Lower lobe of right lung (tissue), 2 donors: ENCODE measurements at regions not wholly inside any gene's neighbourhood (a gene's known extent, or its start where the extent isn't known, plus 50 kb on each side); places are given as distances from the start of the nearest gene placed in this dataset.

Experiments
- ATAC-seq, 2 donors: fragments of 200-7000 bp; cut with Tn5 transposase; one replicate each; pipeline ENCODE4 v1.9.1; 2020 to 2022; ENCODE audit warnings: mild to moderate bottlenecking in 2 of 2, moderate library complexity in 2 of 2
- DNase-seq: peaks from one replicate; pipeline ENCODE4 v3.0.0-alpha.2; 2020
- H3K27ac ChIP-seq: fragments of 200-600 bp; one replicate; pipeline ENCODE4 v1.8.0; 2022
- H3K27me3 ChIP-seq: fragments of 200-600 bp; one replicate; pipeline ENCODE4 v1.8.0; 2022; ENCODE audit warnings: low read depth
- H3K36me3 ChIP-seq: fragments of 200-600 bp; one replicate; pipeline ENCODE4 v1.8.0; 2022; ENCODE audit warnings: mild to moderate bottlenecking
- H3K4me1 ChIP-seq: fragments of 200-600 bp; one replicate; pipeline ENCODE4 v1.8.0; 2022
- H3K4me3 ChIP-seq: fragments of 200-600 bp; one replicate; pipeline ENCODE4 v1.8.0; 2022; ENCODE audit warnings: mild to moderate bottlenecking
- H3K9me3 ChIP-seq: fragments of 200-600 bp; one replicate; pipeline ENCODE4 v1.8.0; 2022
- CTCF ChIP-seq: fragments of 200-600 bp; IDR thresholded peaks from one replicate; pipeline ENCODE4 v1.8.0; 2022; ENCODE audit warnings: antibody characterized with exemption, mild to moderate bottlenecking
- intact Hi-C: fragments of 100-400 bp; cut with DNase I; formaldehyde crosslinking; loops from one replicate; pipeline ENCODE4 v1.11.0; 2022
- donor health status: DM: no; HTN: yes; CAD: no; lungs with severe emphysema.

DNA sequence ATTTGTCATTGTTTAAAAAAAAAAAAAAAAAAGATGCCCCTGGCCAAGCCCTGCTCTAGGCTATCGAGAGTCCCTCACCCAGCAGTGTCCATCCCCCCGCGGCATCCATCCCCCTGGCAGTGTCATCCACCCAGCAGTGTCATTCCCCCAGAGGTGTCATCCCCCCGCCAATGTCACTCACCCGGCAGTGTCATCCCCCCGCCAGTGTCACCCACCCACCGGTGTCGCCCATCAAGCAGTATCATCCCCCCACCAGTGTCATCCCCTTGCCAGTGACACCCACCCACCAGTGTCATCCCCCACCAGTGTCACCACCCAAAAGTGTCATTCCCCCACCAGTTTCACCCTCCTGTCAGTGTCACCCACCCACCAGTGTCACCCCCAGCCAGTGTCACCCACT lies 99.3 kb upstream of the PRR20G start:
- ATAC-seq = no peak
- Histone ChIP-seq H3K9me3 (no peaks in the 10 kb centered on the region), H3K4me1 (no peaks in the 10 kb centered on the region), H3K27me3 (peaks cover 11% of the 10 kb centered on the region), H3K36me3 (no peaks in the 10 kb centered on the region), H3K4me3 (no peak overlapping the region), H3K27ac (no peak overlapping the region)
- intact Hi-C loops = no loop called here
- no peak for TF ChIP-seq CTCF
- no peak for DNase-seq

DNA sequence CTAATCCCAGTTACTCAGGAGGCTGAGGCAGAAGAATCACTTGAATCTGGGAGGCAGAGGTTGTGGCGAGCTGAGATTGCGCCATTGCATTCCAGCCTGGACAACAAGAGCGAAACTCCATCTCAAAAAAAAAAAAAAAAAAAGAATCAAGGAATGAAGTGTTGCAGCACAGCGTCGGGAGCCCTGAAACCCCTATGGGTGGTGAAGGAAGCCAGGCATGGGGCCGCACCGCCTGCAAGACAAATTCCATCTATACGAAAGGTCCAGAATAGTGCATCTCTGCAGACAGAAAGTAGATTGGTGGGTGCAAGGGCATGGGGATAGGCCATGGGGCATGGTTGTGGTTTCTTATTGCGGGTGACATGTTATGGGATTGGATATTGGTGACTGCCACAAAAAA lies 98.6 kb upstream of the PRR20G start:
- intact Hi-C loops = no loop called here
- H3K27ac ChIP-seq = no peak overlapping the region
- H3K9me3 ChIP-seq = no peaks in the 10 kb centered on the region
- H3K36me3 ChIP-seq = no peaks in the 10 kb centered on the region
- no peaks in the 10 kb centered on the region for H3K4me1 ChIP-seq
- TF ChIP-seq CTCF = no peak
- peaks cover 11% of the 10 kb centered on the region for H3K27me3 ChIP-seq
- DNase-seq (no peak), ATAC-seq (peak in 1 of 2 donors; percentile 9)
- H3K4me3 ChIP-seq = no peak overlapping the region

- intact Hi-C loops = no loop called here
- Histone ChIP-seq H3K36me3 (no peaks in the 10 kb centered on the region), H3K27me3 (peaks cover 11% of the 10 kb centered on the region), H3K4me3 (no peak overlapping the region), H3K27ac (no peak overlapping the region), H3K4me1 (no peaks in the 10 kb centered on the region), H3K9me3 (no peaks in the 10 kb centered on the region)
- ATAC-seq = no peak
- no peak for DNase-seq
- no peak for TF ChIP-seq CTCF
Observed at GRCh38 chr3:127385540-127385870, 97.7 kb upstream of the PRR20G start.

- ATAC-seq (no peak), DNase-seq (no peak)
- H3K36me3 ChIP-seq = no peaks in the 10 kb centered on the region
- H3K27ac ChIP-seq = no peak overlapping the region
- intact Hi-C loops = no loop called here
- H3K4me1 ChIP-seq = no peaks in the 10 kb centered on the region
- TF ChIP-seq CTCF = no peak
- no peak overlapping the region for H3K4me3 ChIP-seq
- H3K9me3 ChIP-seq = no peaks in the 10 kb centered on the region
- peaks cover 11% of the 10 kb centered on the region for H3K27me3 ChIP-seq
Observed at GRCh38 chr3:127384717-127385539, 97.1 kb upstream of the PRR20G start.

- intact Hi-C loops = no loop called here
Observed at GRCh38 chr3:127383656-127384179, 95.9 kb upstream of the PRR20G start.

More at GRCh38 chr3:127383656-127384179, 95.9 kb upstream of the PRR20G start:
- H3K4me1 ChIP-seq = no peaks in the 10 kb centered on the region
- DNase-seq = no peak
- no peak for TF ChIP-seq CTCF
- H3K27me3 ChIP-seq = peaks cover 6% of the 10 kb centered on the region
- no peak for ATAC-seq
- no peaks in the 10 kb centered on the region for H3K36me3 ChIP-seq
- no peaks in the 10 kb centered on the region for H3K9me3 ChIP-seq
- H3K27ac ChIP-seq = no peak overlapping the region
- no peak overlapping the region for H3K4me3 ChIP-seq
